COLO668 (cell line): ENCODE measurements at regions not wholly inside any gene's neighbourhood (a gene's known extent, or its start where the extent isn't known, plus 50 kb on each side); places are given as distances from the start of the nearest gene placed in this dataset.

Experiments
- DNase-seq: peaks from one replicate; lab custom pipeline; 2025; ENCODE audit not compliant: unreplicated experiment; lab: John Stamatoyannopoulos, UW

DNA sequence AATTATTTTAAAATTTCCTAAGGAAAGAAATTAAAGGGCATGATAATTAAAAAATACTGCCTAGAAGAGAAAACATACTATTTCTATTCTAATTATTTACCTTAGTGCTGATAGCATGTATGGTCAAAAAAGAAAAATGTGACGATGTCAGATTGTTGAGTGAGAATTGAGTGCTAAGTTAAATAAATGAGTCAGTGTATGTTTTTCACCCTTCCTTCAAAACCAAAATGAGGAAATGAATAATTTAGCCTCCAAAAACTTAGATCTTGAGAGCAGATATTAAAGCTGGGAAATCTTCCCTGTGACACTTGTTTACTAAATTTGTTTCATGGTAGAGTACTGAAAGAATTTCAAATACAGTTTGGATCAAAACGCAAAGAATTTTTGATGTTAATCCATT is 58.6 kb upstream of the NYAP2 start:
- DNase-seq: no peak

DNA sequence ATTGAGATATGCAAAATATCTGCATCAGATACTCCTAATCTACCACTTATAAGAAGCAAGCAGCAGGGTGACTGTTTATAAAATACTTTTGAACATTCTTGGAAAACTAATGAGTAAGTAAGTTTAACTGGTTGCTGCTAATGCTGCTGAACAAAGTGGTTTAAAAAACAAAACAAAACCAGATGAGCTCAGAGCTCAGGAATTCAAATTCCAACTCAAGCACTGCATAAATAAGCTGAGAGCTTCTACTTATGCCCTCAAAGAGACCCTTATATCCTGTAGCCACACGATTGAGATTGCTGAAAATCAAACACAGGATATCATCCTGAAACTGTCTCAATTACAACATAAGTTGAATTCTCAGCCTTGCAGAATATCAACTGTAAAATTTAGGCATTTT is 62.3 kb upstream of the NYAP2 start:
- no peak for DNase-seq

DNA sequence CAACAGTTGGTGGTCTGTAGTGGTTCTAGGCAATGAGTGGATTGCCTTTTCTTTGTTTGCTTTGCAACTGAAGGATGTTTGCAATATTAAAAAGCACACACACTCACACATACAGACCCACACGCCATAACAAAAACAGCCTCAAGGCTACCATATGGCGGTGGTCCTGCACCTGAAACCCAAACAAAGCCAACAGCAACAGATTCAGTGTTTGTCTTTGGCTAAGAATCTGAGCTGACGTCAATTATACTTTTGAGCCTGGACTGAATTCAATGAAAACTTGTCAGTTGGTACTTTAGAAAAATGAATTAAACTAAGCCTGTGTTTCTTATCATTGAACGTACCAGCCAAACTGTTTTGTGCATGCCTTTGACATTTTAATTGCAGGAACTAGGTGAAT is 65.0 kb upstream of the NYAP2 start:
- peak; percentile 65 for DNase-seq

DNA sequence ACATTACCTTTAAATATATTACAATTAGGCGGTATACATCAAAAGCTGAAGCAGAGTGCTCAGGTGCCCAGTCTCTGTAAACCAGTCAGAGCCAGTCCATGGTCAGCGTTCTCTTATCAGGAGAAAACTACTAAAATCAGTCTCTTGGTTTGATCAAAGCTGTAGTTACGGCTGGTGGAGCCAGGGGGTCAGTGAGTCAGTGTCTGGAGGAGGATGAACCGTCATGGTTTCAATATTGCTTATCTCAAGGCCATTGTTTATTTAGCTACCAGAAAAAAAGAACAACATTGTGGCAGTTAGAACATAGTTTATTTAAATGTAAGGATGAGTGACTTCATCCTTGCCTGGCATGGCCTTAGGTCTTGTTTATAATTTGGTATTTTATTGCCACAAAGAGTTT is 71.3 kb upstream of the NYAP2 start:
- DNase-seq: no peak

DNA sequence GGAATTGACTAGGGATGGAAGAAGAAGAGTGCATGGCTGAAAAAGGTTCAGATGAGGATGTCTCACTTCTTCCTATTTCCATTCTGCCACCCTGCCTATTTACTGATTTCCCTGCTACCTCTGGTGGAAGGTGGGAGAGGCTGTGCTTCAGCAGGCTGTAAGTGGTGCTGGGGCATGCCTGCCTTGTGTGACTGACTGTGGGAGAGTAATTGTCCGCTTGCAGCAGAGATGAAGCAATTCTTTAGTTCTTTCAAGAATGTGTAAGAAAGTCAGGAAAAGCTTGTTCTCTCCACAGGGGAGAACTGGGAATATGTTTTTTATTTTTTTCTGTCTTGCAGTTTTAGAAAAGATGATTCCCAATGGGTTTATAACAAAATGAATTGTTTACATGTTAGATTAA is 72.5 kb upstream of the NYAP2 start:
- DNase-seq: no peak

DNA sequence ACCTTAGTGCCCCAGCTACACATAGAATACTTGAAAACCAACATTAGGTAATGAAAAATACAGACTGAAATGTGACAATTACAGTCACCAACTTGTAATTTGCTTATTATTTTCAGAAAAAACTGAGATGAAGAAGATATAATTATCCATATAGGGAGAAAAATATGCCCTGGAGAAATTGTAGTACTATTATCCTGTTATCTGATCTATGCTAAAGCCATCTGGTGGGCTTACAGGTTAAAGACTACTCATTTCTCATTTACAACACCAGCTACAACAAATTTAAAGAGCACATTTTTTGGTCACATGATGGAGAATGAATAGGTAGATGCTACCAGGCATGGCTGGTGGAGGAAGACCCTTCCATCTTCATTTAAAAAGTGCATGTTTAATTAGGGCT is 79.6 kb upstream of the NYAP2 start:
- no peak for DNase-seq

DNA sequence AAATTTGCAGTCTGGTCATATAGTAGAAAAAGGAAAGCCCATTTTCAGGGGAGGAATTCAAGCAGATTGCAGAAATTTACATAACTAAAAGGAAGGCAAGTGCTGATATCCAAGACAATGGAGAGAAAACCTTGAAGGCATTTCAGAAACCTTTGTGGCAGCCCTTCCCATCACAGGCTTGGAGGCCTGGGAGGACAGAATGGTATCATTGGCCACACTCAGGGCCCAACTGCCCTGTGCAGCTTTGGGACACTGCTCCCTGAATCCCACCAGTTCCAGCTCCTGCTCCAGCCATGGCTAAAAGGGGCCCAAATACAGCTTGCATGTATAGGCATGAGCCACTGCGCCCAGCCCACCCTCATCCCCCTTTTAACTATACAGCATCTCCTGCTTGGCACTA is 81.1 kb upstream of the NYAP2 start:
- DNase-seq: no peak

DNA sequence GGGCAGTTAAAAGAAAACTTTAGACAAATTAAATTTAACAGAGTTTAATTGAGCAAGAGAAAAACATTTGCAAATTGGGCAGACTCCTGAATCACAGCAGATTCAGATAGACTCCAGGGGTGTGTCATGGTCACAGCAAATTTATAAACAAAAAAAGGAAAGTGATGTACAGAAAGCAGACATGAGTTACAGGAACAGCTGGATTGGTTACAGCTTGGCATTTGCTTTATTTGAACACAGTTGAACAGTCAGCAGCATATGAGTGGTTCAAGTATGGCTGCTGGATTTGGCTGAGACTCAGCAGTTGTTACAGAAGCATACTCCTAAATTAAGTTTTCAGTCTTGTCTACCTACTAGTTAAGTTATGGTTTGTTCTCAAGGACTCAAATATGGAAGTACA is 82.3 kb upstream of the NYAP2 start:
- no peak for DNase-seq

DNA sequence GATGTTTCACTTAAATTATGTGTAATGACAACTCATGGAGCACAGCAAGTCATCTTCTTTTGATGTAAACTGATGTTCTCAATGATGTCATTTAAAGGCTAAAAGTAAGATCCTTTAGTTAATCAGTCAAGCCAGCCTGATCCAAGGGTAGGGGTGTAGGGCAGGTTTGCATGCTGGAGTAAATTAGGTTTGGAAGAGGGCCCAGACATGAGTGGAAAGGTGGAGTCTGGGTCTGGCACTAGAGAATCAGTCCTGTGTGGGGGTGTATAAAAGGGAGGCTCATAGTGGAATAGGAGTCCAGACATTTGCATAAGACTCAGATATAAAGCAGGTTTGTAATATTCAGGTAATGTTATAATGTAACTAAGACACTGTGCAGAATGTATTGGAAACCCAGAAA is 88.8 kb upstream of the NYAP2 start:
- DNase-seq: no peak

DNA sequence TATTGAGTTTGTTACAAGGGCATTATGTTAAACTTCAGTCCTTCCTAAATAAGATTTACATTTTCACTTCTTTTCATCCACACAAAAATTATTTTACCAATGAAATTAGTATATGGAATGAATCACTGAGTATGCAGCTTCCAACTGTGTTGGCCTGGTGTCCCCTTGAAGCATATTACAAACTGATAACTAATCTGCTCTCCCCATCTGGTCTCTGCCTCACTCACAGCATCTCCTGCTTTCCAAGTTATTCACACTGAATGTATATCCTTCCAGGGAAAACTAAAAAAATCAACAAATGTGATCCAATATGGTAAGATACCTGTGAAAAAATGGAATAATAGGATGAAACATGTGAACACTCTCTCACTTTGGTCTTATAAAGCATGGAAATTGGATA is 90.0 kb upstream of the NYAP2 start:
- no peak for DNase-seq

DNA sequence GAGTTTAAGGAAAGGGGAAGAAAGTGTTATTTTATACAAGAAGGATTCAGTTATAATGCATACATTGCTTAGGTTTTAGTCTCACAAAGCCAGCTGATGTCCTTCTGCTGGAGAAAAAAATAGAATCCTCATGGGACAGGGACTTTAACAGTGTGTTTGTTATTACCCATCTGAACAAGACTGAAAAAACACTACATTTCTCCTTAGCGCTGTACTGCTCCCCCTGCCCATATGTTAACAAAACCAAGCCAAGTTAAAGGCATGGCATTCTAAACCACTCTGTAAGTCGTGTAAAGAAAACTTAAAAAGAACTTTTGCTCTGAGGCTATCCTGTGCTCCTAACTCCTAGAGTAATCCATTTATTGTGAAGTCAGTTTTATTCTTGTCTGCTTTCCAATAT is 102.6 kb upstream of the NYAP2 start:
- no peak for DNase-seq

DNA sequence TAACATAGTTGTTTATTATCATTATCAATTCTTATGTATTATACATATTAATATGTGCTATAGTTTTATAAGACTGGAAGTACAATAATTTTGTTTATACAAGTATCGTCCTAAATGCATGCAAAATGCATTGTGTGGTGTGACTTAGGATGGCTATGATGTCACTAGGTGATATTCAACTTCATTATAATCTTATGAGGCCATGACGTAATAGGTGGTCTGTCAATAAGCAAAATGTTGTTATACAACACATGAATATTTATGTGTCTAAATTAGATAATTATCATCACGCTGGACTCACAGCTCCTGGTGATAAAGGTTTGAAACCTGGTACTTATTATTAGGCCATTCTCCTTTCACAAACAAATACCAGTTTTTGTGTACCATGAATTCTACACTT is 104.4 kb upstream of the NYAP2 start:
- DNase-seq: no peak

DNA sequence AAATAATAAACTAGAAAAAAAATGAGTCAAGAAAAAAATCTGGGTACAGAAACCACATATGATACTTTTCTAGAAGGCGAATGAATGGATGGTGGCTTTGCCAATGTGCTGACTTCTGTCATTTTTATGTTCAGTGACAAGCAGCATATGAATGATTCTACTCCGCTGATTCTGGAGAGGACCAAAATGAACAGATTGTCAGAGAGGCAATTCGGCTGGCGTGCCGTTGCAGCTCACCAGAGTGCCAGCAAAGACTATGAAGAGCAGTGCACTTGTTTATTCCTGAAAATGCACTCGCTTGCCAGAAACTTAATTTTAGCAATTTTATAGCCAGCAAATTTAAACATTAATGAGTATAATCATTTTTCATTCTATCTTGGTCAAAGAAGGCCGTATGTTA is 105.9 kb upstream of the NYAP2 start:
- no peak for DNase-seq

DNA sequence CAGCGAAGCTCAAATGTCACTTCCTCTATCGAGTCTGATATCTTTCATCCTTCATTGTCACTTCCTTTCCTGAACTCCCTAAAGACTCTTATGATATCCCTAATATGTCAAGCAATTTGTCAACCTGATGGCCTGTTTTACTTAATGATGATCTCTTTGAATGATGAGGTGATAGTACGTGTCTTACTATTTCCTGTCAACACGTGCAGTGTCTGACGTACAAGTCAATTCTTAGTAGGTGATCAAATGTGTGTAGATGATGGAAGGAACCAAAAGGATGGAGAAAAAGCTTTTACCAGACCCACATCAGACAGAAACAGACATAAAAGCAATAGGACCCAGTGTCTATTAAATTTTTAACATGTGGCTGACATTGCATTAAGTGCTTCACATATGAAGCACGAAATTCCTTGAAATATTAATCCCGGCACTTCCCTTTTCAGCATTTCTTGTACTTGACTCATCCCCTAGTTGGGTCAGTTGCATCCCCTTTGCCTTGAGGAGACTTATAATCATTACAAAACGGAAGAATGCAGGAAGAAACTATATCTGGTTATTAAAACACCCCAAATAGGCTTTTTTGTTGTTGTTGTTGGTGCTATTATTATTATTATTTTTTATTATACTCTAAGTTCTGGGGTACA is 108.6 kb upstream of the NYAP2 start:
- DNase-seq: no peak

DNA sequence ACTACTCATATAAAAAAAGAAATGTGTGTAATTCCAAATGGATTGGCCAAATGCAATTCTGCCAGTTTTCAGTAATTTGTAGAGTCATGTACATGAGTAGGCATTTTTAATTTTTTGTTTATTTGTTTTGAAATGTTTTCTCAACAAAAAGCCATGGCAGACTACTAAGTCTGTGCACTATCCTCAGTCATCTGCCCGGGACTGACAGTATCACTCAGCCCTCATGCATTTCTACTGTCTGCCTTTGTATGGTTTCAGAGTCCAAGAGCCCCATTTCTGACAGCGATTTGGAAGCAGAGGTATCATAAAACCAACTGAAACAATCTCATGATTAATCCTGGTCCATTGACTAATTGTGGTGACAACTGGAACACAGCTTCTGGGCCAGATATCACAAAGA is 109.9 kb upstream of the NYAP2 start:
- DNase-seq: no peak

DNA sequence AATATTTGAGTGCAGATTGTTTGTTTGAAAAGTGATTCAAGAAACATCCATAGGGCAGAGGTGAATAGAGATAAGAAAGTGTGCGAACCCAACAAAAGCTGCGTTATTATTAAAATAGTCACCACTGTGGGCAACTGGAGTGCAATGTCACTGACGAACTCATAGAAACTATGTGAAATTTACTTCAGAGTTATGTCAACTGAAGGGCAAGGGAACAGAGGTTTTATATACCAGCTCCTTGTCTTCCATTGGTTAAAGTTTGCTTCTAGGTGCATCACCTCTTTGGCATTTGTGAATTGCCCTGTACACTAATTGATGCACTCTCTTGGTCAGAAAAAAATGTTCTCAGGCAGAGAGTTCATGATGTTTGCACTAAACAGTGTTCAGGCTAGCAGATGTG is 110.5 kb upstream of the NYAP2 start:
- no peak for DNase-seq

DNA sequence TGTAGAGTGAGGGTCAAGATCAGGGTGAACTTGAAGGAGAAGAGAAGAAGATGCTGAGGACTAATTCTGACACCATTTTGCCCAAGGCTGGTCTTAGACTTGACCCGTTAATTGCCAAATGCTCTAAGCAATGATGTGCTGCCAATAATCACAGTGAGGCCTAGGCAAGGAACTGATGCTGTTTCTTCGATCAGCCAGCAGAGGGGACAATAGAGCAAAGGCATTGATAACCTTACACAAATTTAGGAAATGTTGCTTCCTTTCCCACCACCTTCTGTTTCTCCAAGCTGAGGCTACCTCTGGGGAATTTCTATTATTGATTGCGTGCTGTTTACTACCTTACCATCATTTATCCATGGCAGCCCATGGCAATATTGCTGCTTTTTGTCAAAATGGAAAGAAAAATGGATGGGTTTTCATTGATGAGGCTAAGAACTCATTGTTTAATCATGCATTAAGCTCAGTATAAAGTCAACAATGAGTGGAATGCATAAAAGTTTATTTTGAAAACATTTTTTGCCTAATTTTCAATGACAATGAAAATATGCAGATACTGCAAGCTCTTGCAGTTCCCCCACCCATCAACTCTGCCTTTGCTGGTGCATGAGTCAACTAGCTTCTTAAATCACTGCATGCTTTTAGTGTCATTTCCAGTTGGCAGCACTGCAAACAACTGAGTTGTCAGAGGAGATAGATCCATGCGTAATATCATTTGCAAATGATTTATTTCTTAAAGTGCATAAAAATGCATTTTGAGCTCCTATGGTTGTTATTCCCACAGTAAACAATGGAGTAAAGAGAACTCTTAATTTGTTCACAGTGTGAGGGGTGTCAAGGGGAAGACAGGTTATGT is 116.4 kb upstream of the NYAP2 start:
- peak; percentile 17 for DNase-seq

DNA sequence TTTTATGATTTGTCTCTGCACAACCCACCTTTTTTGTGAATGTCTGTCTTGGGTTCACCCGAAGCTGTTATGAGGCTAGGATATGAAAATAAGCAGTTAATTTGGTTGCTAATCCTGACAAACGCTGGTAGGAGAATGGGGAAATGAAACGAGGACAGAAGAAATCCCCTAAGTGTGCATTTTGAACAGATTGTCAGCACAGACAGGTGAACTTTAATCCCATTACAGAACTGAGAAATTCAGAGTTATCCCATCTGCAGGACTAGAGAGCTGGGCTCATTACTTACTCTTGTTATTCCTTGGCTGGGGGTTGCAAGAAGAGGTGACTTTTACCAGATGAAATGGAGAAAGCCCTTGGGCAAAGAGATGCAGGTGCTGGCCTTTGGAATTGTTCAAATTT is 123.3 kb upstream of the NYAP2 start:
- no peak for DNase-seq

DNA sequence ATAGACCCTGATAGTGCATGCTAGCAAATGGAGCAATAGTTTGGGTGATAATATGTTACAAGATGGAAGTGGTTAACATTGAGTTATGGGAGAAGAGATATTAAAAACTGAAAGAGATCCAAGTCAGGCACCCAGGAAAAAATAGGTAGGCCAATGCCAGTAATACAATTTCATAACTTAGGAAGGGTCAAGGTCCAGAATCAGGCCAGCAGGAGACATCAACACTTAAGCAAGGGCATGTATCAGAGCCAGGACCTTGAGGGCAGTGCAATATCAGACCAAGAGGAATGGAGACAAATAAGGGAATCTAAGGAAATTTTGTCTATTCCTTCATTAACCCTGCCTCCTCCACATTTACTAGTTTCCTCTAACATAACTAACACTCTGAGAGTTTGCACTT is 124.1 kb upstream of the NYAP2 start:
- DNase-seq: no peak

DNA sequence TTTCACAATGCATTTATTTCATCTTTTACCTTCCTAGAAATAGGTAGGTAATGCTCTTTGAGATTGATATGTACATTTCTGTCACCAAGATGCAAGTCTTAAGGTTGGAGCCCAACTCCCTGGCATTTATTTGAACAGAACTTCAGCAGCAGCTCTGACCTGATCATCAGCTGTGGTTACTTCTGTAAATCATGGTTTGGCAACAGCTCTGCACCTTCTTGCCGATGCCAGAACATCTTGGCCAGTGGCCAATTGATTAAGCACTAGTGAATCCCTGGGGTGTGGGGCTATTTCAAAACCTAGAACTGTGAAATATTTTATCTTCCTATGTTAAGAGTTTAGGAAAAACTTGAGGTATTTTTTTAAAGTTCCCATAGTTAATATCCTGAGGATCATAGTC is 124.8 kb upstream of the NYAP2 start:
- DNase-seq: peak; percentile 50

DNA sequence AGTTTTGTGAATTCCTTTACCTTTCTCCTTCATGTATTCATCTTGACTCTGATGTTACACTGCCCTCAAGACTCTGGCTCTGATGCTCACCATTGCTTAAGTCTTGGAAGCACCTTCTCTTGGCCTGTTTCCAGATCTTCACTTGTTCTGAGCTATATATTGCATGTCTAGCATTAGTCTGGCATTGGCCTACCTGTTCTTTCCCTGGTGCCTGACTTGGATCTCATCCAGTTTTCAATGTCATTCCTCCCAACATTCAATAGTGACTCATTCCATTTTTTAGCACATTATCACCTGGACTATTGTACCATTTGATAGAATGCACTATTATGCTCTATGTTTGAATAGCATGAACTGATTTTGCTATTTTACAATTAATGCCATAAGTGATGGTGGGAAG is 127.3 kb upstream of the NYAP2 start:
- peak; percentile 15 for DNase-seq

DNA sequence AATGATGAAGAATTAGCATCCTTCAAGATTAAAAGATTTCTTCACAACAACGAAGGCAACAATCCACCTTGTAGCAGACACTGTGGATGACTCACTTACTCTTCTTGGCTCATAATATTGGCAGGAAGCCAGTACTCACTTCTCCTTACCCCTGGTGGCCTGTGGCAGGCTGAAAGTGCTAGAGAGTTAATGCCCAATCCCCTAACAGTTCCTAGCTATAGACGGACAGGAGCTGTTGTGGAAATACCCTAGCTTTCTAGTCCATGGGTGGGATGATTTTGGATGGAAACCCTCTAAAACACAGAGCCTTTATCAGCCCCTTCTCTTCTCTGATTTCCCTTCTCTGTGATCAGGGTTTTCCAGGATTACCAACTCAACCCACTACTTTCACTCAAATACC is 128.6 kb upstream of the NYAP2 start:
- peak; percentile 47 for DNase-seq

DNA sequence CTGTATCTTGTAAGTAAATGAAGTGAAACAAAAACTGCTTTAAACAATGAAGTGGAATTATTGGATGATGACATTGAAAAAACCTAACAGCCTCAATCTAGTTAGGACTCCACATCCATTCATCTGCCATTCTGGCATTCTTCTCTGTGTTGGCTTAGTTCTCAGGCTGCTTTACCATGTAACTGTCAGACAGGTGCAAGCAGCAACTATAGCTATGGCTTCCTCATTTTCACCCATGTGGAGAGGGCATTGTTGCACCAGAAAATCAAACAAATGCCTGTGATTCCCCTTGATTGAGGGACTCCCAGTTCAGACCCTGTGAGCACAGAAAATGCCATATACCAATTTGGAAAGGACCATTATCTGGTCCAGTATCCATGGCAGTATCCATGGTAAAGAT is 129.5 kb upstream of the NYAP2 start:
- DNase-seq: peak; percentile 8
